Astrocyte of the cerebellum (primary cell): ENCODE measurements at regions not wholly inside any gene's neighbourhood (a gene's known extent, or its start where the extent isn't known, plus 50 kb on each side); places are given as distances from the start of the nearest gene placed in this dataset.

Source experiments
- DNase-seq: peaks from one replicate; pipeline ENCODE4 v3.0.0-alpha.2; 2011; ENCODE audit warnings: low read depth
- H3K4me3 ChIP-seq: 2 replicates; pipeline ENCODE4 v1.5.1; 2011; ENCODE audit warnings: mild to moderate bottlenecking, low read depth, low read length, moderate library complexity
- in situ Hi-C: cut with HindIII; loops from 2 replicates; pipeline ENCODE4 v1.10.0; 2017; ENCODE audit warnings: low sequenced_read_pairs
- TF ChIP-seq, protein P1 (sequence below): IDR thresholded peaks from 2 replicates; pipeline ENCODE4 v1.5.1; 2012; ENCODE audit warnings: low read length, low read depth, moderate library complexity, mild to moderate bottlenecking; ENCODE audit errors: missing control alignments

DNA sequence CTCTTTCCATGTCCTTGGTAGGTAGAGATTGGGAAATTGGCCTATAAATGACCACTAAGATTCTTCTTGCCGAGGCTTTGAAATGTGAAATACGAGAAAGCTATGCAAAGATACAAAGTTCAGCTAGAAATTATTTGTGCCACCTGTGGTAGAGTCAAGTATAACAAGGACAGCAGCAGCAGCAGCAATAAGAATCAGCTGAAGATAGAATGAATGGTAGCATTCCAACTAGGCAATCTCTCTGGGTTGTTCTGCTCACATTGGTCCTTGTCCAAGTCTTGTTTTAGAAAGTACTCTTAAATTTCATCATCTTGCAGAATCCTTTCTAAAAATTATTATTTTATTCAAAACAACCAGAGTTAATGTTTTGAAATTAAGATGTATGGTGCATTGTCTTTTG, 67.8 kb upstream of the PCDH10 start:
- no peak for DNase-seq
- in situ Hi-C loops = no loop called here
- H3K4me3 ChIP-seq = no peak overlapping the region
- TF ChIP-seq, protein P1, sequence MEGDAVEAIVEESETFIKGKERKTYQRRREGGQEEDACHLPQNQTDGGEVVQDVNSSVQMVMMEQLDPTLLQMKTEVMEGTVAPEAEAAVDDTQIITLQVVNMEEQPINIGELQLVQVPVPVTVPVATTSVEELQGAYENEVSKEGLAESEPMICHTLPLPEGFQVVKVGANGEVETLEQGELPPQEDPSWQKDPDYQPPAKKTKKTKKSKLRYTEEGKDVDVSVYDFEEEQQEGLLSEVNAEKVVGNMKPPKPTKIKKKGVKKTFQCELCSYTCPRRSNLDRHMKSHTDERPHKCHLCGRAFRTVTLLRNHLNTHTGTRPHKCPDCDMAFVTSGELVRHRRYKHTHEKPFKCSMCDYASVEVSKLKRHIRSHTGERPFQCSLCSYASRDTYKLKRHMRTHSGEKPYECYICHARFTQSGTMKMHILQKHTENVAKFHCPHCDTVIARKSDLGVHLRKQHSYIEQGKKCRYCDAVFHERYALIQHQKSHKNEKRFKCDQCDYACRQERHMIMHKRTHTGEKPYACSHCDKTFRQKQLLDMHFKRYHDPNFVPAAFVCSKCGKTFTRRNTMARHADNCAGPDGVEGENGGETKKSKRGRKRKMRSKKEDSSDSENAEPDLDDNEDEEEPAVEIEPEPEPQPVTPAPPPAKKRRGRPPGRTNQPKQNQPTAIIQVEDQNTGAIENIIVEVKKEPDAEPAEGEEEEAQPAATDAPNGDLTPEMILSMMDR = no peak

DNA sequence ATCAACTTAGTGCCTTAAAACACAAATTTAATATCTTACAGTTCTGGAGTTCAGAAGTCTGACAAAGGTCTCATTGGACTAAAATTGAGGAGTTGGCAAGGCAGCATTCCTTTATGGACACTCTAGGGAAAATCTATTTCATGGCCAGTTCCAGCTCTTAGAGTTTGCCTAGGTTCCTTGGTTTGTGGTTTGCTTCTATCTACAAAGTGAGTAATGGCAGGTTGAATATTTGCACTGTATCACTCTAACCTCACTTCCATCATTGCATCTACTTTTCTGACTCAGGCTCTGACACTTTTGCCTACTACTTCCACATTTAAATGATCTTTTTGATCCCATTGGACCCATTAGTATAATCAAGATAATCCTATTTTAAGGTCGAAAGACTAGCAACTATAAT, 64.7 kb upstream of the PCDH10 start:
- TF ChIP-seq, protein P1 = no peak
- in situ Hi-C loops = no loop called here
- no peak overlapping the region for H3K4me3 ChIP-seq
- no peak for DNase-seq

DNA sequence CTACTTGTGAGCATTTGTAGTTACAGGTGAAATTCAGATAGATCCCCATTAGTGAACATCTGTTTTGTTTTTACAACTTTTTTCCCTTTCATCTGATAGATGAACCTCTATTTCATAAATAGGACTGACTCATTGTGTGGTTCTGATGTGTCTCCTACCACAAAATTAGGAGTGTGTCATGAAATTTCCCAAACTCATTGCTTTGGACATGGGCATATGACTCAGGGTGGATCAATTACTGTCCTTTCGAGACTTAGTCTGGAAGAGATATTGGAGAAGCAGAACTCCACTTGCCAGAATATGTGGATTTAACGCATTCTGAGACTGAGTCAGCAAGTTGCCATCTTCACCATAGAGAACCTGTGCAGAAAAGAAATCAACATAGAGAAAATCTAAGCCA, 53.5 kb upstream of the PCDH10 start:
- no peak overlapping the region for H3K4me3 ChIP-seq
- no peak for DNase-seq
- TF ChIP-seq, protein P1 = no peak
- in situ Hi-C loops = no loop called here

DNA sequence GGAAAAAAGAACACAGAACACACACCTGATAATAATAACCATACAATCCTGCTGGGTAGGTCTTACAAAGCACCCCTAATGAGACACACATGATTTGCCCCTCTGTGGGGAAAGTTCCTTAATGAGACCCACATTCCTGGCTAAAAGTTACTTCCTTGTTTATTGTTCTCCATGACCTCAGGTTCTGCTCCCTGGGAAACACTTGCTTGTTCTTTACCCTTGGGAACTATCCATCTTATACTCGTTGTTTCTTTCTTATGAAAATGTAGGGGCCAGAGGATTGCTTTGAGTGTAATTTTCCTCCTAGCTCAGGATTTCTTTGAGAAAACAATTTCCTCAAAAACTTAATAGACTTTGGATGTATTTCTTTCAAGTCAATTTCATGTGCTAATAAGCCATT, 52.1 kb upstream of the PCDH10 start:
- in situ Hi-C loops = no loop called here
- H3K4me3 ChIP-seq = no peak overlapping the region
- TF ChIP-seq, protein P1 = no peak
- no peak for DNase-seq
